H9 (cell line): ENCODE measurements at regions not wholly inside any gene's neighbourhood (a gene's known extent, or its start where the extent isn't known, plus 50 kb on each side); places are given as distances from the start of the nearest gene placed in this dataset.

ENCODE experiments used
- DNase-seq: peaks from one replicate; pipeline ENCODE4 v3.0.0-alpha.2; 2017
- H2AFZ ChIP-seq: one replicate; pipeline ENCODE4 v1.6.1; 2013; ENCODE audit warnings: mild to moderate bottlenecking, low read length, control low read depth, moderate library complexity
- H2AK5ac ChIP-seq: 2 replicates; pipeline ENCODE4 v1.6.1; 2013; ENCODE audit warnings: low read length, control low read depth, mixed read lengths; ENCODE audit not compliant: insufficient read length
- H2BK120ac ChIP-seq: one replicate; pipeline ENCODE4 v1.6.1; 2013; ENCODE audit warnings: low read depth, mild to moderate bottlenecking, low read length, control low read depth, inconsistent platforms; ENCODE audit not compliant: poor library complexity, severe bottlenecking
- H2BK12ac ChIP-seq: 2 replicates; pipeline ENCODE4 v1.6.1; 2013; ENCODE audit warnings: low read length, control low read depth, mixed read lengths, low read depth; ENCODE audit not compliant: insufficient read length
- H2BK15ac ChIP-seq: 2 replicates; pipeline ENCODE4 v1.6.1; 2013; ENCODE audit warnings: low read depth, low read length, control low read depth
- H2BK20ac ChIP-seq: one replicate; pipeline ENCODE4 v1.6.1; 2013; ENCODE audit warnings: low read depth, mild to moderate bottlenecking, low read length, control low read depth, inconsistent platforms; ENCODE audit not compliant: poor library complexity, severe bottlenecking
- H2BK5ac ChIP-seq: 2 replicates; pipeline ENCODE4 v1.6.1; 2013; ENCODE audit warnings: low read length, control low read depth, mixed read lengths; ENCODE audit not compliant: insufficient read length
- H3K14ac ChIP-seq: 2 replicates; pipeline ENCODE4 v1.6.1; 2013; ENCODE audit warnings: low read length, control low read depth; ENCODE audit not compliant: insufficient read depth
- H3K18ac ChIP-seq: 2 replicates; pipeline ENCODE4 v1.6.1; 2013; ENCODE audit warnings: low read depth, mild to moderate bottlenecking, mixed read lengths, low read length, control low read depth; ENCODE audit not compliant: insufficient read length
- H3K23ac ChIP-seq: 2 replicates; pipeline ENCODE4 v1.6.1; 2013; ENCODE audit warnings: low read length, control low read depth, mixed read lengths, low read depth; ENCODE audit not compliant: insufficient read length
- H3K23me2 ChIP-seq: 2 replicates; pipeline ENCODE4 v1.6.1; 2013; ENCODE audit warnings: low read depth, mild to moderate bottlenecking, mixed read lengths, low read length, control low read depth; ENCODE audit not compliant: insufficient read length, poor library complexity, severe bottlenecking
- H3K27ac ChIP-seq: 2 replicates; pipeline ENCODE4 v1.5.1; 2013; ENCODE audit warnings: low read length, control low read depth, mixed read lengths, low read depth; ENCODE audit not compliant: insufficient read length
- H3K27me3 ChIP-seq: 2 replicates; pipeline ENCODE4 v1.6.1; 2013; ENCODE audit warnings: low read length, control low read depth, inconsistent platforms; ENCODE audit not compliant: insufficient read depth
- H3K4ac ChIP-seq: 2 replicates; pipeline ENCODE4 v1.6.1; 2013; ENCODE audit warnings: low read depth, mild to moderate bottlenecking, control low read depth, inconsistent platforms, low read length, moderate library complexity
- H3K4me1 ChIP-seq: 2 replicates; pipeline ENCODE4 v1.6.1; 2013; ENCODE audit warnings: low read length, control low read depth, inconsistent platforms; ENCODE audit not compliant: insufficient read depth
- H3K4me2 ChIP-seq: 2 replicates; pipeline ENCODE4 v1.6.1; 2013; ENCODE audit warnings: low read length, control low read depth, mixed read lengths; ENCODE audit not compliant: insufficient read length, insufficient read depth
- H3K56ac ChIP-seq: 2 replicates; pipeline ENCODE4 v1.6.1; 2013; ENCODE audit warnings: low read depth, mild to moderate bottlenecking, mixed read lengths, low read length, control low read depth; ENCODE audit not compliant: insufficient read length
- H3K79me1 ChIP-seq: 2 replicates; pipeline ENCODE4 v1.6.1; 2013; ENCODE audit warnings: low read depth, mild to moderate bottlenecking, moderate library complexity, low read length, control low read depth, inconsistent platforms; ENCODE audit not compliant: insufficient read depth, poor library complexity, severe bottlenecking
- H3K79me2 ChIP-seq: 2 replicates; pipeline ENCODE4 v1.6.1; 2013; ENCODE audit warnings: low read length, control low read depth, inconsistent platforms; ENCODE audit not compliant: insufficient read depth
- H3K9ac ChIP-seq: 2 replicates; pipeline ENCODE4 v1.6.1; 2013; ENCODE audit warnings: low read length, control low read depth, mixed read lengths; ENCODE audit not compliant: insufficient read length; ENCODE audit errors: extremely low read depth
- H3K9me3 ChIP-seq: one replicate; pipeline ENCODE4 v1.6.1; 2013; ENCODE audit warnings: low read depth, low read length, inconsistent platforms; ENCODE audit not compliant: control insufficient read depth
- H3T11ph ChIP-seq: one replicate; pipeline ENCODE4 v1.6.1; 2013; ENCODE audit warnings: mild to moderate bottlenecking, low read length, control low read depth, inconsistent platforms
- H4K20me1 ChIP-seq: one replicate; pipeline ENCODE4 v1.6.1; 2013; ENCODE audit not compliant: control insufficient read depth, insufficient read length, insufficient read depth
- H4K5ac ChIP-seq: 2 replicates; pipeline ENCODE4 v1.6.1; 2013; ENCODE audit warnings: low read depth, mild to moderate bottlenecking, mixed read lengths, low read length, control low read depth; ENCODE audit not compliant: insufficient read length
- H4K8ac ChIP-seq: replicated peaks from 2 replicates; pipeline ENCODE4 v1.6.1; 2013; ENCODE audit warnings: low read length, control low read depth, mixed read lengths, low read depth; ENCODE audit not compliant: insufficient read length
- H4K91ac ChIP-seq: 2 replicates; pipeline ENCODE4 v1.6.1; 2013; ENCODE audit warnings: low read depth, mild to moderate bottlenecking, moderate library complexity, mixed read lengths, low read length, control low read depth; ENCODE audit not compliant: insufficient read length
- H3K27ac Mint-ChIP-seq, 3 experiments: 2 replicates in 2 of 3; 3 replicates in 1 of 3; pipeline ENCODE4 v1.8.0; 2020 to 2021; ENCODE audit warnings: mixed read lengths in 3 of 3, mild to moderate bottlenecking in 1 of 3, moderate library complexity in 1 of 3
- H3K27me3 Mint-ChIP-seq: 2 replicates; pipeline ENCODE4 v1.8.0; 2021; ENCODE audit warnings: low read depth, mild to moderate bottlenecking, moderate library complexity, mixed read lengths
- H3K36me3 Mint-ChIP-seq, 3 experiments: 2 replicates in 2 of 3; 3 replicates in 1 of 3; pipeline ENCODE4 v1.8.0; 2020 to 2021; ENCODE audit warnings: low read depth in 3 of 3, mixed read lengths in 3 of 3; ENCODE audit not compliant: insufficient read depth in 1 of 3
- H3K4me1 Mint-ChIP-seq, 2 experiments: 2 replicates each; pipeline ENCODE4 v1.8.0; 2020; ENCODE audit warnings: mixed read lengths in 2 of 2
- H3K4me3 Mint-ChIP-seq, 2 experiments: 2 replicates in 1 of 2; 3 replicates in 1 of 2; pipeline ENCODE4 v1.8.0; 2020 to 2021; ENCODE audit warnings: mild to moderate bottlenecking in 2 of 2, mixed read lengths in 2 of 2, moderate library complexity in 1 of 2
- H3K9me3 Mint-ChIP-seq, 2 experiments: 2 replicates in 1 of 2; 3 replicates in 1 of 2; pipeline ENCODE4 v1.8.0; 2020; ENCODE audit warnings: mild to moderate bottlenecking in 2 of 2, mixed read lengths in 2 of 2, moderate library complexity in 1 of 2
- CTCF ChIP-seq: fragments of 200-600 bp; sonication (generic); conservative IDR thresholded peaks from 3 replicates; pipeline ENCODE4 v1.8.0; 2021; ENCODE audit warnings: antibody characterized with exemption, mild to moderate bottlenecking
- WGBS: extraction: QIAGEN DNeasy Blood & Tissue Kit; methylation state at CpG from one replicate; pipeline ENCODE4 v1.1.7; 2013; ENCODE audit warnings: missing lambda C conversion rate, low lambda C conversion rate, mixed read lengths; ENCODE audit not compliant: insufficient read length; ENCODE audit errors: extremely low coverage; 5-methylcytosine and 5-hydroxymethylcytosine counted together

- H3T11ph ChIP-seq, result no peak overlapping the region
- H3K23ac ChIP-seq, result no peak overlapping the region
- H2BK5ac ChIP-seq, result no peak overlapping the region
- no peak overlapping the region for H3K56ac ChIP-seq
- no CpG with 5 or more reads among the region's 2 CpGs for WGBS
- H3K9me3 ChIP-seq, result peaks cover 14% of the 10 kb centered on the region
- H4K20me1 ChIP-seq, result no peaks in the 10 kb centered on the region
- no peak overlapping the region for H3K4ac ChIP-seq
- H3K4me2 ChIP-seq, result no peak overlapping the region
- H3K9ac ChIP-seq, result no peak overlapping the region
- no peaks in the 10 kb centered on the region for H3K79me2 ChIP-seq
- H4K5ac ChIP-seq, result no peak overlapping the region
- H3K79me1 ChIP-seq, result no peaks in the 10 kb centered on the region
- no peak overlapping the region for H2BK15ac ChIP-seq
- H3K18ac ChIP-seq, result no peak overlapping the region
- no peaks in the 10 kb centered on the region for H3K27me3 ChIP-seq
- H2AFZ ChIP-seq, result no peak overlapping the region
- no peak overlapping the region for H2AK5ac ChIP-seq
- no peak overlapping the region for H4K8ac ChIP-seq
- H2BK20ac ChIP-seq, result no peak overlapping the region
- no peaks in the 10 kb centered on the region for H3K4me1 ChIP-seq
- H2BK12ac ChIP-seq, result no peak overlapping the region
- no peak overlapping the region for H3K14ac ChIP-seq
- no peak overlapping the region for H4K91ac ChIP-seq
- H3K23me2 ChIP-seq, result no peaks in the 10 kb centered on the region
- Mint-ChIP-seq H3K27me3 (no peaks in the 10 kb centered on the region; the same call in 1 of the 2 replicates), H3K36me3 (peaks cover 17 to 46% (median 33%) of the 10 kb centered on the region in 3 experiments), H3K4me3 (no peak overlapping the region), H3K27ac (no peak overlapping the region), H3K9me3 (peaks cover 50 to 54% of the 10 kb centered on the region in 2 experiments), H3K4me1 (no peaks in the 10 kb centered on the region)
- TF ChIP-seq CTCF, result no peak
- no peak overlapping the region for H3K27ac ChIP-seq
- DNase-seq, result no peak
- H2BK120ac ChIP-seq, result no peak overlapping the region
These were observed 631.5 kb upstream of the NR2F2 start for GRCh38 chr15:95698951-95699350.
